ENCODE measurements at regions not wholly inside any gene's neighbourhood (a gene's known extent, or its start where the extent isn't known, plus 50 kb on each side); places are given as distances from the start of the nearest gene placed in this dataset.
A peak's percentile ranks its signal among the peaks of the same experiment; 100 is the strongest.

DNA sequence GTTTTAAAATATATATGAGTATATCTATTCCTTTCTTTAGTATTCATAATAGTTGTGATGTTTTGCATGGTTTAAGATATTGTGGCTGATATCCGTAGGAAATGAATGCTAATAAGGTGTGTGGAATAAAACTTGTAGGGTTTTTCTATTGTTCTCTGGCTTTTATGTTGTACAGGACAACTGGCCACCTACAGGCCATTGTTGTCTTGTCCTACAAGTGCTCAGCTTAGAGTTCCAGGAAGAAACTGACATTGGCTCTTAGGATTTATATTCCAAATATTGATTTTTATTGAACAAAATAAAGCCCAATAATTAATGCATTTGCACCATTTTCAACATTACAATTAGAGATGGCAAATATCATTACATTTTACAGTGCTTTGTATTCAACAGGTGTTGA lies 512.8 kb upstream of the TENM4 start:
- Histone ChIP-seq H3F3A (ENCODE audit: low read length, unreplicated experiment) (no peaks in the 10 kb centered on the region), H3K4me2 (ENCODE audit: low read length) (no peak overlapping the region), H2AFZ (ENCODE audit: low read length) (no peak overlapping the region), H3K9me3 (ENCODE audit: low read length) (peaks cover 12% of the 10 kb centered on the region), H3K4me3 (ENCODE audit: low read length) (no peak overlapping the region), H4K20me1 (ENCODE audit: low read length) (no peaks in the 10 kb centered on the region), H3K4me1 (ENCODE audit: insufficient read depth, low read length) (no peaks in the 10 kb centered on the region), H3K27ac (ENCODE audit: low read length) (no peak overlapping the region), H3K9ac (ENCODE audit: low read length) (no peak overlapping the region), H3K9me2 (replicated peaks; ENCODE audit: low read length) (no peaks in the 10 kb centered on the region), H3K27me3 (ENCODE audit: low read length) (no peaks in the 10 kb centered on the region), H3K79me2 (ENCODE audit: low read length) (no peaks in the 10 kb centered on the region), H3K36me3 (ENCODE audit: low read depth, low read length) (no peaks in the 10 kb centered on the region)
- no peak for DNase-seq
- no peak for ATAC-seq
- intact Hi-C loops (cut with micrococcal nuclease) = no loop called here
- ChIA-PET CTCF (no interaction called here), POLR2A (ENCODE audit: unreplicated experiment) (no interaction called here)
- TF ChIP-seq EZH2phosphoT487 (IDR thresholded peaks at IDR 0.05; ENCODE audit: borderline replicate concordance, low read length) = no peak
- TF ChIP-seq EZH2 (IDR thresholded peaks at IDR 0.05; ENCODE audit: low read length, unreplicated experiment) = no peak
- TF ChIP-seq, protein P1, sequence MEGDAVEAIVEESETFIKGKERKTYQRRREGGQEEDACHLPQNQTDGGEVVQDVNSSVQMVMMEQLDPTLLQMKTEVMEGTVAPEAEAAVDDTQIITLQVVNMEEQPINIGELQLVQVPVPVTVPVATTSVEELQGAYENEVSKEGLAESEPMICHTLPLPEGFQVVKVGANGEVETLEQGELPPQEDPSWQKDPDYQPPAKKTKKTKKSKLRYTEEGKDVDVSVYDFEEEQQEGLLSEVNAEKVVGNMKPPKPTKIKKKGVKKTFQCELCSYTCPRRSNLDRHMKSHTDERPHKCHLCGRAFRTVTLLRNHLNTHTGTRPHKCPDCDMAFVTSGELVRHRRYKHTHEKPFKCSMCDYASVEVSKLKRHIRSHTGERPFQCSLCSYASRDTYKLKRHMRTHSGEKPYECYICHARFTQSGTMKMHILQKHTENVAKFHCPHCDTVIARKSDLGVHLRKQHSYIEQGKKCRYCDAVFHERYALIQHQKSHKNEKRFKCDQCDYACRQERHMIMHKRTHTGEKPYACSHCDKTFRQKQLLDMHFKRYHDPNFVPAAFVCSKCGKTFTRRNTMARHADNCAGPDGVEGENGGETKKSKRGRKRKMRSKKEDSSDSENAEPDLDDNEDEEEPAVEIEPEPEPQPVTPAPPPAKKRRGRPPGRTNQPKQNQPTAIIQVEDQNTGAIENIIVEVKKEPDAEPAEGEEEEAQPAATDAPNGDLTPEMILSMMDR (conservative IDR thresholded peaks at IDR 0.05; ENCODE audit: low read depth, low read length) = peak; percentile 27; the same call in 1 of the 2 replicates
- BruUV-seq (replicated peaks) = no TSS peak

DNA sequence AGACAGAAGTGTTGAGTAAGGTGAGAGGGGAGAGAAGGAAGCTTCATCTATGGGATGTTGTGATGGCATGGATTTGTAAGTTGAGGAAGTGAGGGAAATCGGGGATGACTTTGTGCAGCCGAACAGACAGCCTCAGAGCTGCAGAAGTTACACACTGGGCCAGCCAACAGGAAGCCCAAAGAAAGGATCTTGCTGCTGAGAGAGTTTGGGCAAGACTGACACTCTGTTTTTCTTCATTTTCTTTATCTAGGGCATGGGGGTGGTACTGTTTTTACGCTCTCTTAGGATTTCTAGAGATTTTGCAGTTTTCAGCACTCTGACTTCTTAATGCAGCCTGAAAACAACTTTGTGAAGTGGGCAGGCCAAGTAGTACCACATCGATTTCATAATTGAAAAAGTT lies 509.9 kb upstream of the TENM4 start:
- DNase-seq = no peak
- H4K20me1 ChIP-seq (ENCODE audit: low read length) = no peaks in the 10 kb centered on the region
- no peak overlapping the region for H3K9ac ChIP-seq (ENCODE audit: low read length)
- TF ChIP-seq, protein P1 (conservative IDR thresholded peaks at IDR 0.05; ENCODE audit: low read depth, low read length) = no peak
- TF ChIP-seq EZH2 (IDR thresholded peaks at IDR 0.05; ENCODE audit: low read length, unreplicated experiment) (no peak), EZH2phosphoT487 (IDR thresholded peaks at IDR 0.05; ENCODE audit: borderline replicate concordance, low read length) (no peak)
- no peaks in the 10 kb centered on the region for H3K9me2 ChIP-seq (replicated peaks; ENCODE audit: low read length)
- no peaks in the 10 kb centered on the region for H3K27me3 ChIP-seq (ENCODE audit: low read length)
- H3K9me3 ChIP-seq (ENCODE audit: low read length) = peaks cover 6% of the 10 kb centered on the region
- POLR2A ChIA-PET (ENCODE audit: unreplicated experiment) = no interaction called here
- H3K4me1 ChIP-seq (ENCODE audit: insufficient read depth, low read length) = no peaks in the 10 kb centered on the region
- ATAC-seq = no peak
- H2AFZ ChIP-seq (ENCODE audit: low read length) = no peak overlapping the region
- H3K4me2 ChIP-seq (ENCODE audit: low read length) = no peak overlapping the region
- no peaks in the 10 kb centered on the region for H3F3A ChIP-seq (ENCODE audit: low read length, unreplicated experiment)
- CTCF ChIA-PET = no interaction called here
- intact Hi-C loops (cut with micrococcal nuclease) = no loop called here
- no peaks in the 10 kb centered on the region for H3K79me2 ChIP-seq (ENCODE audit: low read length)
- H3K36me3 ChIP-seq (ENCODE audit: low read depth, low read length) = no peaks in the 10 kb centered on the region
- H3K27ac ChIP-seq (ENCODE audit: low read length) = no peak overlapping the region
- BruUV-seq (replicated peaks) = no TSS peak
- no peak overlapping the region for H3K4me3 ChIP-seq (ENCODE audit: low read length)

DNA sequence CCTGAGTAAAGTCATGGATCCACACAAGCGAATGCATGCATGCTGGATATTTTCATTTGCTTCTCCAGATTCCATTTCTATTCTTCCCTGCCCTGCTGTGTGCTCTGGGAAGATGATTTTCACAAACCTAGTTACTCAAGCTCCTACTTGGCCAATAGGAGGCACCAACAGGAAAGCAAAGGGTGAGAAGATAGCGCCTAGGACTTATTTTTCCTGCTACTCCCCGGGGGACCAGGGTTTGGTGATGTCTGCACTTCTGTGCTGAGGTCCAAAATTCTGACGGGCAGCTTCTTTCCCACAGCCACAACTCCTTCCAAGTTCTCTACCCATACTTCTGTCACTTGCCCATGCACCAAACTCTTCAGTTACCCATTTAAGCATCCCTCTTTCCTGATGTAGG lies 509.3 kb upstream of the TENM4 start:
- Histone ChIP-seq H3K27me3 (ENCODE audit: low read length) (no peaks in the 10 kb centered on the region; the same call in 1 of the 2 replicates), H3K4me3 (ENCODE audit: low read length) (no peak overlapping the region), H3K9me3 (ENCODE audit: low read length) (peaks cover 6% of the 10 kb centered on the region), H3K9me2 (replicated peaks; ENCODE audit: low read length) (no peaks in the 10 kb centered on the region), H3K27ac (ENCODE audit: low read length) (no peak overlapping the region), H3K4me1 (ENCODE audit: insufficient read depth, low read length) (no peaks in the 10 kb centered on the region), H3K79me2 (ENCODE audit: low read length) (no peaks in the 10 kb centered on the region), H3F3A (ENCODE audit: low read length, unreplicated experiment) (no peaks in the 10 kb centered on the region), H2AFZ (ENCODE audit: low read length) (no peak overlapping the region), H3K4me2 (ENCODE audit: low read length) (no peak overlapping the region), H3K9ac (ENCODE audit: low read length) (no peak overlapping the region), H4K20me1 (ENCODE audit: low read length) (no peaks in the 10 kb centered on the region), H3K36me3 (ENCODE audit: low read depth, low read length) (no peaks in the 10 kb centered on the region)
- DNase-seq (no peak), ATAC-seq (no peak)
- intact Hi-C loops (cut with micrococcal nuclease) = no loop called here
- ChIA-PET POLR2A (ENCODE audit: unreplicated experiment) (no interaction called here), CTCF (no interaction called here)
- TF ChIP-seq EZH2 (IDR thresholded peaks at IDR 0.05; ENCODE audit: low read length, unreplicated experiment) (no peak), EZH2phosphoT487 (IDR thresholded peaks at IDR 0.05; ENCODE audit: borderline replicate concordance, low read length) (no peak)
- TF ChIP-seq, protein P1 (conservative IDR thresholded peaks at IDR 0.05; ENCODE audit: low read depth, low read length) = no peak
- BruUV-seq (replicated peaks) = no TSS peak

Measured in PC-3 (cell line).